K562 (cell line): ENCODE measurements at regions not wholly inside any gene's neighbourhood (a gene's known extent, or its start where the extent isn't known, plus 50 kb on each side); places are given as distances from the start of the nearest gene placed in this dataset.
A peak's percentile ranks its signal among the peaks of the same experiment; 100 is the strongest.

ENCODE experiments used
- ATF7 ChIP-seq: fragments of 450-650 bp; IDR thresholded peaks from 2 replicates; pipeline ENCODE4 v1.7.1; 2014; ENCODE audit warnings: mild to moderate bottlenecking, moderate library complexity
- CBFA2T2 ChIP-seq: fragments of 450-650 bp; conservative IDR thresholded peaks from 2 replicates; pipeline ENCODE4 v1.6.1; 2017; ENCODE audit warnings: mild to moderate bottlenecking
- ZNF57 ChIP-seq: fragments of 450-650 bp; formaldehyde crosslinking; IDR thresholded peaks from 2 replicates; pipeline ENCODE4 v1.4.0; 2020; ENCODE audit warnings: mild to moderate bottlenecking, moderate library complexity
- TF ChIP-seq, protein P1 (sequence below), 2 experiments: fragments of 450-650 bp; formaldehyde crosslinking in 1 of 2; IDR thresholded peaks; 2 replicates each; pipeline versions ENCODE4 v1.4.0 to v1.6.1; 2014 to 2020; ENCODE audit warnings: mild to moderate bottlenecking in 2 of 2, borderline replicate concordance in 1 of 2, low read depth in 1 of 2

DNA sequence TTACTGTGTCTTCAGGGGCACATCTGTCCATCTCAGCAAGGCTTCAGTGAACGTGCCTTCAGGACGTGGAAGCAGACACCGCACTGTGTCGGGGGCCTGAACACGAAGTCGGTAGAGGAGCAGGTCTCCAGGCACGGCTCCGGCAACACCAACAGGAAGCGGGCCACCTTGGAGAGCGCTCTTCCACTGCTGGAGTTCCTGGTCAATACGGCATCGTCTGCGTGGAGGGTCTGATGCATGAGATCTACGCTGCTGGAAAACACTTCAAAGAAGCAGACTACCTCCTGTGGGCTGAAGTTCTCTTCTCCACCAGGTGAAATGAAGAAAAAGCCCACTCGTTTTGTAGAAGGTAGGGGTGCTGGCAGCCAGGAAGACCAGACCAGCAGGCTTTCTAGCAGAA, 69.3 kb upstream of the SLCO4A1 start (continued):
- TF ChIP-seq, protein P1, sequence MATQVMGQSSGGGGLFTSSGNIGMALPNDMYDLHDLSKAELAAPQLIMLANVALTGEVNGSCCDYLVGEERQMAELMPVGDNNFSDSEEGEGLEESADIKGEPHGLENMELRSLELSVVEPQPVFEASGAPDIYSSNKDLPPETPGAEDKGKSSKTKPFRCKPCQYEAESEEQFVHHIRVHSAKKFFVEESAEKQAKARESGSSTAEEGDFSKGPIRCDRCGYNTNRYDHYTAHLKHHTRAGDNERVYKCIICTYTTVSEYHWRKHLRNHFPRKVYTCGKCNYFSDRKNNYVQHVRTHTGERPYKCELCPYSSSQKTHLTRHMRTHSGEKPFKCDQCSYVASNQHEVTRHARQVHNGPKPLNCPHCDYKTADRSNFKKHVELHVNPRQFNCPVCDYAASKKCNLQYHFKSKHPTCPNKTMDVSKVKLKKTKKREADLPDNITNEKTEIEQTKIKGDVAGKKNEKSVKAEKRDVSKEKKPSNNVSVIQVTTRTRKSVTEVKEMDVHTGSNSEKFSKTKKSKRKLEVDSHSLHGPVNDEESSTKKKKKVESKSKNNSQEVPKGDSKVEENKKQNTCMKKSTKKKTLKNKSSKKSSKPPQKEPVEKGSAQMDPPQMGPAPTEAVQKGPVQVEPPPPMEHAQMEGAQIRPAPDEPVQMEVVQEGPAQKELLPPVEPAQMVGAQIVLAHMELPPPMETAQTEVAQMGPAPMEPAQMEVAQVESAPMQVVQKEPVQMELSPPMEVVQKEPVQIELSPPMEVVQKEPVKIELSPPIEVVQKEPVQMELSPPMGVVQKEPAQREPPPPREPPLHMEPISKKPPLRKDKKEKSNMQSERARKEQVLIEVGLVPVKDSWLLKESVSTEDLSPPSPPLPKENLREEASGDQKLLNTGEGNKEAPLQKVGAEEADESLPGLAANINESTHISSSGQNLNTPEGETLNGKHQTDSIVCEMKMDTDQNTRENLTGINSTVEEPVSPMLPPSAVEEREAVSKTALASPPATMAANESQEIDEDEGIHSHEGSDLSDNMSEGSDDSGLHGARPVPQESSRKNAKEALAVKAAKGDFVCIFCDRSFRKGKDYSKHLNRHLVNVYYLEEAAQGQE (IDR thresholded peaks at IDR 0.05; ENCODE audit: borderline replicate concordance) = peak; percentile 74
- TF ChIP-seq, protein P1 (CRISPR knock-in tag; IDR thresholded peaks at IDR 0.05; ENCODE audit: low read depth) = no peak
- TF ChIP-seq ZNF57 (no peak), CBFA2T2 (no peak), ATF7 (no peak)
- TF ChIP-seq, all 486 proteins: peak for 2
